Gastrocnemius medialis (tissue), 4 donors: ENCODE measurements at regions not wholly inside any gene's neighbourhood (a gene's known extent, or its start where the extent isn't known, plus 50 kb on each side); places are given as distances from the start of the nearest gene placed in this dataset.

Experiments
- ATAC-seq, 2 donors: fragments of 150-250 bp; one replicate each; pipeline ENCODE4 v1.9.1; 2016
- DNase-seq, 2 donors: peaks; one replicate each; pipeline ENCODE4 v3.0.0-alpha.2; 2019
- H3K27ac ChIP-seq, 4 donors: fragments of 200-600 bp; sonication (generic); 1 replicate in 1 of 4; 2 replicates in 3 of 4; pipeline ENCODE4 v1.5.1; 2016 to 2018; ENCODE audit warnings: mild to moderate bottlenecking in 2 of 4, moderate library complexity in 1 of 4
- H3K27me3 ChIP-seq, 3 donors: fragments of 200-600 bp; sonication (generic) in 2 of 3; 1 replicate in 1 of 3; 2 replicates in 2 of 3; pipeline versions ENCODE4 v1.5.1 to v1.6.0; 2016 to 2019; ENCODE audit warnings: mild to moderate bottlenecking in 1 of 3, moderate library complexity in 1 of 3
- H3K36me3 ChIP-seq, 2 donors: fragments of 200-600 bp; sonication (generic) in 1 of 2; one replicate each; pipeline ENCODE4 v1.5.1; 2017 to 2018
- H3K4me1 ChIP-seq, 2 donors: fragments of 200-600 bp; sonication (generic) in 1 of 2; one replicate each; pipeline ENCODE4 v1.5.1; 2016 to 2017; ENCODE audit warnings: mild to moderate bottlenecking in 2 of 2
- H3K4me3 ChIP-seq, 4 donors: fragments of 200-600 bp; sonication (generic) in 3 of 4; 1 replicate in 1 of 4; 2 replicates in 3 of 4; pipeline ENCODE4 v1.5.1; 2016 to 2019; ENCODE audit warnings: mild to moderate bottlenecking in 2 of 4
- H3K9me3 ChIP-seq, 3 donors: fragments of 200-600 bp; sonication (generic) in 2 of 3; 1 replicate in 1 of 3; 2 replicates in 2 of 3; pipeline ENCODE4 v1.5.1; 2016 to 2019
- POLR2A ChIP-seq, 2 donors: fragments of 450-650 bp; IDR thresholded peaks; one replicate each; pipeline ENCODE4 v1.6.1; 2017; ENCODE audit warnings: antibody characterized with exemption in 2 of 2, mild to moderate bottlenecking in 2 of 2, moderate library complexity in 2 of 2
- in situ Hi-C, 4 donors: fragments of 200-750 bp; cut with MboI; loops; one replicate each; pipeline versions ENCODE4 v1.15.0 to v1.8.0; 2017; ENCODE audit warnings: low sequenced_read_pairs in 4 of 4
- intact Hi-C: fragments of 100-400 bp; cut with DNase I; formaldehyde crosslinking; loops from one replicate; pipeline ENCODE4 v1.15.1; 2023; ENCODE audit warnings: low total_unique reads
- TF ChIP-seq, protein P1 (sequence below), 5 experiments: fragments of 450-650 bp in 3 of 5; fragments of 200-600 bp in 2 of 5; sonication (generic) in 2 of 5; IDR thresholded peaks in 4 of 5; conservative IDR thresholded peaks in 1 of 5; 1 replicate in 4 of 5; 2 replicates in 1 of 5; pipeline ENCODE4 v1.5.1; 2016 to 2019; ENCODE audit warnings: antibody characterized with exemption in 5 of 5, mild to moderate bottlenecking in 3 of 5, moderate library complexity in 3 of 5

DNA sequence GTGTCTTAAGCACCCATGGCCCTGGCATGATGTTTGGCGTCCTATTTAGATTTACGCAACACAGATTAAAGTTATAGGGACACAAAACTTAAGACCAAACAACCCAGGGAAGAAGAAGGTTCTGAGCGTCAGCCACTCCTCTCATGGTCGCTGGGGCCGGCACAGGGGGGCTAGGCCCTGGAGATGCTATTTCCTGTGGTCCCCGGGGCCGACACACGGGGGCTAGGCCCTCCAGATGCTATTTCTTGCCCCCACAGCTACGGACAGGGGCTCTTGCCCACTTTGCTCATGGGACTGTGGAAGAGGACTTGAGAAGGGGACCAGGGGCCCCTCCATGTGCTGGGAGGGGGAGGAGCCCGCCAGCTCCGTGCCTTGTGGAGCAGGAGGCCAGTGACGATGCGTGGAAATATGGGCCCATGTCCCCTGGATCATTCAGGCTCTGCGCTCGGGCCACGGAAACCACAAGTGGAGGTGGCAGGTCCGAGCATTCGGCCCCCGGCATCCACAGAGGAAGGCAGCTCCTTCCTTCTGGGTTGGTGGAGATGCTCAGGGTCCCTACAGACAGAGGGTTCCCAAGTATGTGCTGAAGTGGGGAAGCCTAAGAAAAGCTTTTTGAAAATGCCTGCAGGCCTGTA, 711.1 kb downstream of the BRD1 start:
- Histone ChIP-seq H3K9me3 (no peaks in the 10 kb centered on the region), H3K27me3 (no peaks in the 10 kb centered on the region), H3K4me1 (no peaks in the 10 kb centered on the region), H3K27ac (no peak overlapping the region), H3K36me3 (no peaks in the 10 kb centered on the region), H3K4me3 (no peak overlapping the region)
- in situ Hi-C loops, result no loop called here
- TF ChIP-seq, protein P1, sequence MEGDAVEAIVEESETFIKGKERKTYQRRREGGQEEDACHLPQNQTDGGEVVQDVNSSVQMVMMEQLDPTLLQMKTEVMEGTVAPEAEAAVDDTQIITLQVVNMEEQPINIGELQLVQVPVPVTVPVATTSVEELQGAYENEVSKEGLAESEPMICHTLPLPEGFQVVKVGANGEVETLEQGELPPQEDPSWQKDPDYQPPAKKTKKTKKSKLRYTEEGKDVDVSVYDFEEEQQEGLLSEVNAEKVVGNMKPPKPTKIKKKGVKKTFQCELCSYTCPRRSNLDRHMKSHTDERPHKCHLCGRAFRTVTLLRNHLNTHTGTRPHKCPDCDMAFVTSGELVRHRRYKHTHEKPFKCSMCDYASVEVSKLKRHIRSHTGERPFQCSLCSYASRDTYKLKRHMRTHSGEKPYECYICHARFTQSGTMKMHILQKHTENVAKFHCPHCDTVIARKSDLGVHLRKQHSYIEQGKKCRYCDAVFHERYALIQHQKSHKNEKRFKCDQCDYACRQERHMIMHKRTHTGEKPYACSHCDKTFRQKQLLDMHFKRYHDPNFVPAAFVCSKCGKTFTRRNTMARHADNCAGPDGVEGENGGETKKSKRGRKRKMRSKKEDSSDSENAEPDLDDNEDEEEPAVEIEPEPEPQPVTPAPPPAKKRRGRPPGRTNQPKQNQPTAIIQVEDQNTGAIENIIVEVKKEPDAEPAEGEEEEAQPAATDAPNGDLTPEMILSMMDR (IDR thresholded peaks at IDR 0.05 in 4 of 5, conservative IDR thresholded peaks at IDR 0.05 in 1 of 5), result no peak
- no peak for TF ChIP-seq POLR2A (IDR thresholded peaks at IDR 0.05)
- intact Hi-C loops, result no loop called here
- ATAC-seq, result no peak
- no peak for DNase-seq

DNA sequence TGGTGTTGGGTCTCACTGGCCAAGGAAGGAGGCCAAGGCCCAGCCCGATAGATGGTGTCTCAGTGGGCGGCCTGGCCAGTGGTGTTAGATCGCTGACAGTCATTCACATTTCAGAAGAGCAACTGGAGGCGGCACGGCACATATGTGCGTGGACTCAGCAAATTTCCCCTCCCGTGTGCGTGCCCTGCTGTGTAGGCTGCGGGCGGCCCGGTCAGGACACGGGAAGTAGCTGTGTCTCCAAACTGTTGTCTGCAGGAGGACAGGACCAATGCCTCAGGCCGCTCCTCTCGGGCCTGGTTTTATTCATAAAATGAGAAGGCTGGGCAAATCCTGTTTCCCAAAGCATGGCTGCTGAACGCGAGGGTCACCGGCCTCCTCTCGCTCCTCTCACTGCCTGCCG, 711.7 kb downstream of the BRD1 start:
- intact Hi-C loops (no loop called here), in situ Hi-C loops (no loop called here)
- Histone ChIP-seq H3K27ac (no peak overlapping the region), H3K36me3 (no peaks in the 10 kb centered on the region), H3K9me3 (no peaks in the 10 kb centered on the region), H3K4me3 (no peak overlapping the region), H3K4me1 (no peaks in the 10 kb centered on the region), H3K27me3 (no peaks in the 10 kb centered on the region)
- ATAC-seq, result no peak
- TF ChIP-seq, protein P1 (IDR thresholded peaks at IDR 0.05 in 4 of 5, conservative IDR thresholded peaks at IDR 0.05 in 1 of 5), result no peak
- TF ChIP-seq POLR2A (IDR thresholded peaks at IDR 0.05), result no peak
- DNase-seq, result no peak

- no peak for ATAC-seq
- intact Hi-C loops, result no loop called here
- TF ChIP-seq, protein P1 (IDR thresholded peaks at IDR 0.05 in 4 of 5, conservative IDR thresholded peaks at IDR 0.05 in 1 of 5), result no peak
- TF ChIP-seq POLR2A (IDR thresholded peaks at IDR 0.05), result no peak
Measured at GRCh38 chr22:49115197-49115596, 712.5 kb downstream of the BRD1 start.

GRCh38 chr22:49113758-49114157, 713.9 kb downstream of the BRD1 start:
- Histone ChIP-seq H3K27me3 (no peaks in the 10 kb centered on the region), H3K36me3 (no peaks in the 10 kb centered on the region), H3K27ac (no peak overlapping the region), H3K4me1 (no peaks in the 10 kb centered on the region), H3K9me3 (no peaks in the 10 kb centered on the region), H3K4me3 (no peak overlapping the region)
- ATAC-seq (no peak), DNase-seq (no peak)
- intact Hi-C loops (no loop called here), in situ Hi-C loops (no loop called here)
- TF ChIP-seq, protein P1 (IDR thresholded peaks at IDR 0.05 in 4 of 5, conservative IDR thresholded peaks at IDR 0.05 in 1 of 5), result no peak
- no peak for TF ChIP-seq POLR2A (IDR thresholded peaks at IDR 0.05)

More at GRCh38 chr22:49115197-49115596, 712.5 kb downstream of the BRD1 start:
- no peaks in the 10 kb centered on the region for H3K27me3 ChIP-seq
- no peak overlapping the region for H3K27ac ChIP-seq
- no peaks in the 10 kb centered on the region for H3K9me3 ChIP-seq
- in situ Hi-C loops, result no loop called here
- H3K36me3 ChIP-seq, result no peaks in the 10 kb centered on the region
- no peak for DNase-seq
- H3K4me3 ChIP-seq, result no peak overlapping the region
- no peaks in the 10 kb centered on the region for H3K4me1 ChIP-seq
